SK-N-SH treated with all-trans-retinoic acid at 6 μM for 48 hours (cell line): ENCODE measurements at regions not wholly inside any gene's neighbourhood (a gene's known extent, or its start where the extent isn't known, plus 50 kb on each side); places are given as distances from the start of the nearest gene placed in this dataset.

Source experiments
- ATAC-seq: fragments of 200-7000 bp; cut with Tn5 transposase; 3 replicates; pipeline ENCODE4 v1.9.1; 2020; ENCODE audit warnings: mild to moderate bottlenecking, moderate library complexity
- ARNTL ChIP-seq: fragments of 450-650 bp; formaldehyde crosslinking; IDR thresholded peaks from 2 replicates; pipeline ENCODE4 v1.5.0; 2020; ENCODE audit warnings: low read depth, mild to moderate bottlenecking, moderate library complexity, borderline replicate concordance
- BACH2 ChIP-seq: fragments of 250-450 bp; sonication (Bioruptor Pico); IDR thresholded peaks from 2 replicates; pipeline ENCODE4 v1.9.0; 2021; ENCODE audit warnings: mild to moderate bottlenecking, borderline replicate concordance
- CREB5 ChIP-seq: fragments of 250-450 bp; sonication (Bioruptor Pico); IDR thresholded peaks from 2 replicates; pipeline ENCODE4 v1.5.1; 2020; ENCODE audit warnings: low read depth, mild to moderate bottlenecking, moderate library complexity
- CSDC2 ChIP-seq: fragments of 250-450 bp; sonication (Bioruptor Pico); IDR thresholded peaks from 2 replicates; pipeline ENCODE4 v1.5.0; 2020; ENCODE audit warnings: mild to moderate bottlenecking, moderate library complexity
- CSRNP3 ChIP-seq: fragments of 250-450 bp; sonication (Bioruptor Pico); IDR thresholded peaks from 2 replicates; pipeline ENCODE4 v1.5.1; 2021; ENCODE audit warnings: mild to moderate bottlenecking, moderate library complexity
- ESRRG ChIP-seq: fragments of 250-450 bp; sonication (Bioruptor Pico); IDR thresholded peaks from 2 replicates; pipeline ENCODE4 v1.6.1; 2021; ENCODE audit warnings: mild to moderate bottlenecking
- ISL1 ChIP-seq: fragments of 250-450 bp; sonication (Bioruptor Pico); IDR thresholded peaks from 2 replicates; pipeline ENCODE4 v2.1.2; 2022; ENCODE audit warnings: mild to moderate bottlenecking, moderate library complexity
- OSR1 ChIP-seq: fragments of 250-450 bp; sonication (Bioruptor Pico); IDR thresholded peaks from 2 replicates; pipeline ENCODE4 v1.8.0; 2022; ENCODE audit warnings: moderate library complexity, mild to moderate bottlenecking, inconsistent platforms
- PATZ1 ChIP-seq: fragments of 250-450 bp; sonication (Bioruptor Pico); IDR thresholded peaks from 2 replicates; pipeline ENCODE4 v1.8.0; 2020; ENCODE audit warnings: mild to moderate bottlenecking, moderate library complexity, borderline replicate concordance
- PPARA ChIP-seq: fragments of 250-450 bp; sonication (Bioruptor Pico); IDR thresholded peaks from 2 replicates; pipeline ENCODE4 v1.5.0; 2020; ENCODE audit warnings: mild to moderate bottlenecking, borderline replicate concordance
- RARB ChIP-seq: fragments of 250-450 bp; sonication (Bioruptor Pico); IDR thresholded peaks from 2 replicates; pipeline ENCODE4 v1.8.0; 2021; ENCODE audit warnings: mild to moderate bottlenecking, moderate library complexity
- SNAI2 ChIP-seq: fragments of 250-450 bp; sonication (Bioruptor Pico); IDR thresholded peaks from 2 replicates; pipeline ENCODE4 v1.5.0; 2020; ENCODE audit warnings: mild to moderate bottlenecking, moderate library complexity
- TCF4 ChIP-seq: fragments of 250-450 bp; sonication (Bioruptor Pico); IDR thresholded peaks from 2 replicates; pipeline ENCODE4 v1.8.0; 2021; ENCODE audit warnings: mild to moderate bottlenecking, moderate library complexity, borderline replicate concordance
- TOX ChIP-seq: fragments of 250-450 bp; sonication (Bioruptor Pico); IDR thresholded peaks from 2 replicates; pipeline ENCODE4 v1.8.0; 2021; ENCODE audit warnings: mild to moderate bottlenecking, moderate library complexity, borderline replicate concordance
- TSHZ2 ChIP-seq: fragments of 250-450 bp; sonication (Bioruptor Pico); IDR thresholded peaks from 2 replicates; pipeline ENCODE4 v1.5.0; 2020; ENCODE audit warnings: mild to moderate bottlenecking, moderate library complexity
- ZC3H10 ChIP-seq: fragments of 250-450 bp; sonication (Bioruptor Pico); IDR thresholded peaks from 2 replicates; pipeline ENCODE4 v1.5.1; 2021; ENCODE audit warnings: mild to moderate bottlenecking, moderate library complexity
- ZFP3 ChIP-seq: fragments of 250-450 bp; sonication (Bioruptor Pico); IDR thresholded peaks from 2 replicates; pipeline ENCODE4 v1.5.0; 2020; ENCODE audit warnings: mild to moderate bottlenecking, moderate library complexity
- ZFP30 ChIP-seq: fragments of 450-650 bp; formaldehyde crosslinking; IDR thresholded peaks from 2 replicates; pipeline ENCODE4 v1.5.0; 2022; ENCODE audit warnings: mild to moderate bottlenecking, moderate library complexity
- ZNF565 ChIP-seq: fragments of 450-650 bp; formaldehyde crosslinking; conservative IDR thresholded peaks from 2 replicates; pipeline ENCODE4 v1.5.0; 2020; ENCODE audit warnings: low read depth, mild to moderate bottlenecking, moderate library complexity
- ZNF8 ChIP-seq: fragments of 450-650 bp; formaldehyde crosslinking; IDR thresholded peaks from 2 replicates; pipeline ENCODE4 v1.5.0; 2020; ENCODE audit warnings: mild to moderate bottlenecking, moderate library complexity

GRCh38 chr1:164333387-164333786 is 225.6 kb upstream of the PBX1 start (continued):
- TF ChIP-seq CSDC2 (CRISPR knock-in tag), result no peak
- TF ChIP-seq, all 23 proteins: peak for 0

- no peak for TF ChIP-seq CSDC2 (CRISPR knock-in tag)
- TF ChIP-seq CREB5 (CRISPR knock-in tag), result no peak
- TF ChIP-seq TCF4 (CRISPR knock-in tag), result no peak
- TF ChIP-seq, all 23 proteins: peak for 0
- ATAC-seq, result no peak
Measured at GRCh38 chr1:164337394-164337793, 221.6 kb upstream of the PBX1 start.

- ATAC-seq, result no peak
- no peak for TF ChIP-seq OSR1 (CRISPR knock-in tag)
- no peak for TF ChIP-seq TCF4 (CRISPR knock-in tag)
- TF ChIP-seq ZNF565 (CRISPR knock-in tag), result no peak
- no peak for TF ChIP-seq SNAI2 (CRISPR knock-in tag)
- TF ChIP-seq PPARA (CRISPR knock-in tag), result no peak
- no peak for TF ChIP-seq ARNTL (CRISPR knock-in tag)
- no peak for TF ChIP-seq ISL1 (CRISPR knock-in tag)
Measured at GRCh38 chr1:164337885-164338284, 221.1 kb upstream of the PBX1 start.

GRCh38 chr1:164343189-164343588 is 215.8 kb upstream of the PBX1 start:
- no peak for ATAC-seq
- TF ChIP-seq TOX (CRISPR knock-in tag) (no peak), CREB5 (CRISPR knock-in tag) (no peak)

- no peak for ATAC-seq
- TF ChIP-seq ARNTL (CRISPR knock-in tag), result no peak
- no peak for TF ChIP-seq PPARA (CRISPR knock-in tag)
- TF ChIP-seq OSR1 (CRISPR knock-in tag), result no peak
- TF ChIP-seq ZNF8 (CRISPR knock-in tag), result no peak
- no peak for TF ChIP-seq PATZ1 (CRISPR knock-in tag)
- TF ChIP-seq RARB (CRISPR knock-in tag), result no peak
- TF ChIP-seq SNAI2 (CRISPR knock-in tag), result no peak
- no peak for TF ChIP-seq CSRNP3 (CRISPR knock-in tag)
- no peak for TF ChIP-seq CREB5 (CRISPR knock-in tag)
- TF ChIP-seq ESRRG (CRISPR knock-in tag), result no peak
Measured at GRCh38 chr1:164347980-164348379, 211.0 kb upstream of the PBX1 start.

- ATAC-seq, result no peak
- TF ChIP-seq ZFP3 (CRISPR knock-in tag) (no peak), PATZ1 (CRISPR knock-in tag) (no peak), ZC3H10 (CRISPR knock-in tag) (no peak), ZFP30 (no peak), RARB (CRISPR knock-in tag) (no peak), TOX (CRISPR knock-in tag) (no peak), ZNF8 (CRISPR knock-in tag) (no peak), ESRRG (CRISPR knock-in tag) (no peak), CSDC2 (CRISPR knock-in tag) (no peak), PPARA (CRISPR knock-in tag) (no peak), TSHZ2 (CRISPR knock-in tag) (no peak), BACH2 (CRISPR knock-in tag) (no peak), ISL1 (CRISPR knock-in tag) (no peak)
Measured at GRCh38 chr1:164356511-164356910, 202.5 kb upstream of the PBX1 start.
